CD4-positive, CD25-positive, alpha-beta regulatory T cell (primary cell): ENCODE measurements at regions not wholly inside any gene's neighbourhood (a gene's known extent, or its start where the extent isn't known, plus 50 kb on each side); places are given as distances from the start of the nearest gene placed in this dataset.

Experiments
- ATAC-seq, 2 donors: fragments of 150-1000 bp; cut with Tn5 transposase; one replicate each; pipeline ENCODE4 v1.10.0; 2021; ENCODE audit warnings: low read depth in 2 of 2, moderate number of reproducible peaks in 2 of 2, moderate library complexity in 1 of 2
- DNase-seq, 3 donors: peaks; one replicate each; pipeline versions ENCODE4 v3.0.0 to v3.0.0-alpha.2; 2012 to 2022; ENCODE audit warnings: mixed read lengths in 1 of 3
- H3K27ac ChIP-seq: one replicate; pipeline ENCODE4 v1.7.0; 2013; ENCODE audit warnings: mild to moderate bottlenecking, low read length; ENCODE audit not compliant: insufficient read depth, poor library complexity, severe bottlenecking
- H3K27me3 ChIP-seq: one replicate; pipeline ENCODE4 v1.7.0; 2013; ENCODE audit warnings: low read length; ENCODE audit not compliant: control insufficient read depth, insufficient read depth
- H3K36me3 ChIP-seq: one replicate; pipeline ENCODE4 v1.7.0; 2013; ENCODE audit warnings: mild to moderate bottlenecking, low read length, moderate library complexity; ENCODE audit not compliant: control insufficient read depth, insufficient read depth
- H3K4me1 ChIP-seq: 2 replicates; pipeline ENCODE4 v1.7.0; 2013; ENCODE audit warnings: mild to moderate bottlenecking, low read length; ENCODE audit not compliant: insufficient read depth, control insufficient read depth, poor library complexity, severe bottlenecking
- H3K4me3 ChIP-seq: one replicate; pipeline ENCODE4 v1.7.0; 2013; ENCODE audit warnings: low read depth, mild to moderate bottlenecking, low read length, moderate library complexity
- H3K9me3 ChIP-seq, 2 experiments: 1 replicate in 1 of 2; 2 replicates in 1 of 2; pipeline ENCODE4 v1.7.0; 2013; ENCODE audit warnings: low read length in 2 of 2, mild to moderate bottlenecking in 1 of 2, moderate library complexity in 1 of 2; ENCODE audit not compliant: control insufficient read depth in 2 of 2
- H3K27ac Mint-ChIP-seq, 3 donors: one replicate each; pipeline ENCODE4 v1.8.0; 2020 to 2022; ENCODE audit warnings: mild to moderate bottlenecking in 3 of 3, mixed read lengths in 3 of 3, moderate library complexity in 2 of 3
- H3K27me3 Mint-ChIP-seq: one replicate; pipeline ENCODE4 v1.8.0; 2022; ENCODE audit warnings: mild to moderate bottlenecking, mixed read lengths
- H3K36me3 Mint-ChIP-seq: one replicate; pipeline ENCODE4 v1.8.0; 2020; ENCODE audit warnings: mixed read lengths
- H3K4me1 Mint-ChIP-seq, 4 donors: one replicate each; pipeline ENCODE4 v1.8.0; 2020 to 2022; ENCODE audit warnings: mixed read lengths in 4 of 4, mild to moderate bottlenecking in 1 of 4
- H3K4me3 Mint-ChIP-seq, 4 donors: one replicate each; pipeline ENCODE4 v1.8.0; 2020 to 2022; ENCODE audit warnings: mild to moderate bottlenecking in 4 of 4, mixed read lengths in 4 of 4, moderate library complexity in 3 of 4
- H3K9me3 Mint-ChIP-seq, 7 donors: one replicate each; pipeline ENCODE4 v1.8.0; 2020 to 2022; ENCODE audit warnings: mixed read lengths in 7 of 7, mild to moderate bottlenecking in 3 of 7, moderate library complexity in 2 of 7

DNA sequence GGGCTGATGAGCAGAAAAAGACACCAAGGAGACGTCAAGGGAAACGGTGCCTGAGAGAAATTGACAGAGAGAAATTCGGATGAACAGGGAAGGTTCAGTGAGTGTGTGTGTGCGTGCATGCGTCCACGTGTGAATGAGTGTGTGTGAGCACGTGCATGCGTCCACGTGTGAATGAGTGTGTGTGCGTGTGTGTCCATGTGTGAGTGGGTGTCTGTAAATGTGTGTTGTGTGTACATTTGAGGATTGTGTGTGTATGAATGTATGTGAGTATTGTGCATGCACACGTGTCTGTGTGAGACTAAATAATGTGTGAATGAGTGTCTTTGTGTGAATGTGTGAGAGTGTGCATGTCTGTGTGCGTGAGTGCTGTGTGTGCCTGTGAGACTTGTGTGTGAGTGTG is 137.4 kb upstream of the MED13L start:
- no peaks in the 10 kb centered on the region for H3K9me3 ChIP-seq
- H3K27ac ChIP-seq, result no peak overlapping the region
- H3K4me1 Mint-ChIP-seq, result peaks cover 0 to 2% (median 0%) of the 10 kb centered on the region in 4 donors
- no peaks in the 10 kb centered on the region for H3K27me3 ChIP-seq
- ATAC-seq (no peak), DNase-seq (no peak)
- H3K27me3 Mint-ChIP-seq, result no peaks in the 10 kb centered on the region
- no peak overlapping the region for H3K4me3 Mint-ChIP-seq
- H3K36me3 ChIP-seq, result no peaks in the 10 kb centered on the region
- no peaks in the 10 kb centered on the region for H3K36me3 Mint-ChIP-seq
- H3K9me3 Mint-ChIP-seq, result peaks cover 0 to 3% (median 0%) of the 10 kb centered on the region in 7 donors
- H3K27ac Mint-ChIP-seq, result no peak overlapping the region
- no peaks in the 10 kb centered on the region for H3K4me1 ChIP-seq
- H3K4me3 ChIP-seq, result no peak overlapping the region

DNA sequence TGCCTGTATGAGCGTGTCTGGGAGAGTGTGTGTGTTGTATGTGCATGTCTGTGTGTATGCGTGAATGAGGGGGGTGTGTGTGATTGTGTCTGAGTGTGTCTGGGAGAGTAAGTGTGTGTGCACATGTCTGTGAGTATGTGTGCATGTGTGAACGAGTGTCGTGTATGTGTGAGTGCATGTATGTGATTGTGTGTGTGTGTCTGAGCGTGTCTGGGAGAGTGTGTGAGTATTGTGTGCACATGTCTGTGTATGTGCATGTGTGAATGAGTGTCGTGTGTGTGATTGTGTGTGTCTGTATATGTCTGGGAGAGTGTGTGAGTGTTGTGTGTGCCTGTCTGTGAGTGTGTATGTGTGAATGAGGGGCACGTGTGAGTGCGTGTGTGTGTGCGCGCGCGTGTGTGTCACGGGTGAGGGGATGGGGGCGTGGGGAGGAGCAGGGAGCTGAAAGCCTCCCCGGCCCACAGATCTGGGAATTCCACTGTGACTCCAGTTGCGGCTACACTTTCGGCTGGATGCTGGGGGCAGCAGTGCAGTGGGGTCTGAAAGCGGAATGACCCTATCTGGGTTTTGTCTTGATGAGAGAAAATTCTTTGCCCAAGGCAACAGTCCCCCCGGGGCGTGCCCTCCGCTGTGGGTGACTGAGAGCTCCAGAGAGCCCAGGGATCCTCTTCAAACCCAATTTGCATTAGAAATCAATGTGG is 138.1 kb upstream of the MED13L start:
- no peaks in the 10 kb centered on the region for H3K4me1 ChIP-seq
- H3K4me3 Mint-ChIP-seq, result no peak overlapping the region
- no peaks in the 10 kb centered on the region for H3K9me3 ChIP-seq
- DNase-seq, result no peak
- H3K9me3 Mint-ChIP-seq, result peaks cover 0 to 3% (median 0%) of the 10 kb centered on the region in 7 donors
- no peak overlapping the region for H3K27ac Mint-ChIP-seq
- H3K27me3 ChIP-seq, result no peaks in the 10 kb centered on the region
- no peak for ATAC-seq
- no peak overlapping the region for H3K27ac ChIP-seq
- H3K4me1 Mint-ChIP-seq, result peaks cover 0 to 1% (median 0%) of the 10 kb centered on the region in 4 donors
- H3K36me3 Mint-ChIP-seq, result no peaks in the 10 kb centered on the region
- H3K36me3 ChIP-seq, result no peaks in the 10 kb centered on the region
- H3K27me3 Mint-ChIP-seq, result no peaks in the 10 kb centered on the region
- no peak overlapping the region for H3K4me3 ChIP-seq

DNA sequence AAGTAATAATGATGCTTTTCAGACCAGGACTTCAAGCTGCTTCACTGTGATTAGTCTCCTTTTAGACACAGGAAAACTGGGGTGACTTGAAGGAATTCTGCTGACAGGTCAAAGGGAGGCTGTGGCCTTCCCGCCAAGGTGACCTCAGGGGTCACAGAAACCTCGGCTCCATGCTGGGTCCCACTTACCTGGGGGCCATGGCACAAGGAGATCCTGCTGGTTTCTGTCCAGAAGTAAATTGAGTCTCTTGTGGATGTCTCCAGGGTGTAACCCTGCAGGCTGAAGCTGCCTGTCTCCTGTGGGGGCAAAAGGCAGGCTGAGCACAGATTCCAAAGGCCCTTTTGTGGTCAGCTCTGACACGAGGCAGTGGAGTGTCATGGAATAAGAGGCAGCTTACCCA is 138.7 kb upstream of the MED13L start:
- Histone ChIP-seq H3K9me3 (no peaks in the 10 kb centered on the region), H3K4me1 (no peaks in the 10 kb centered on the region), H3K4me3 (no peak overlapping the region), H3K36me3 (no peaks in the 10 kb centered on the region), H3K27ac (no peak overlapping the region), H3K27me3 (no peaks in the 10 kb centered on the region)
- H3K27me3 Mint-ChIP-seq, result no peaks in the 10 kb centered on the region
- H3K4me3 Mint-ChIP-seq, result no peak overlapping the region
- DNase-seq (no peak), ATAC-seq (no peak)
- H3K36me3 Mint-ChIP-seq, result no peaks in the 10 kb centered on the region
- H3K4me1 Mint-ChIP-seq, result no peaks in the 10 kb centered on the region
- H3K9me3 Mint-ChIP-seq, result peaks cover 0 to 3% (median 0%) of the 10 kb centered on the region in 7 donors
- peak overlapping the region in 1 of 3 donors; percentile 38 for H3K27ac Mint-ChIP-seq

DNA sequence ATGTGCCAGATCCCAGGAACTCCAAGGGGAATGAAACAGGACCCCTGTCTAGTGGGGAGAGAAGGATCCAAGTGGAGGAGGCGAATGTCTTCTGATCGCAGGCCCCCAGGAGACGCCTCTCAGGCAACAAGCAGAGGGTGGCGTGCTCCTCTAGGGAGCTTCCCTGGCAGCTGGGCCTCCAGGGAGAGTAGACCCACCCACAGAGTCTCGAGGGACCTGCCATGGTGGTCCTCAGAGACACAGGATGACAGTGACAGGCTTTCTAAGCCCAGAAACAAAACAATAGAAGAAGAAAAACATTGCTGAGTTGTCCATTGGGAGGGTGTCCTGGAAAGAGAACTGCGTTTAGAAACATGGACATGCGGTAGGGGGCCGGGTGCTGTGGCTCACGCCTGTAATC is 140.6 kb upstream of the MAP1LC3B2 start:
- Histone ChIP-seq H3K27ac (no peak overlapping the region), H3K4me1 (no peaks in the 10 kb centered on the region), H3K27me3 (no peaks in the 10 kb centered on the region), H3K4me3 (no peak overlapping the region), H3K36me3 (no peaks in the 10 kb centered on the region), H3K9me3 (peaks cover 6 to 7% of the 10 kb centered on the region in 2 experiments)
- H3K27me3 Mint-ChIP-seq, result no peaks in the 10 kb centered on the region
- H3K36me3 Mint-ChIP-seq, result peaks cover 7% of the 10 kb centered on the region
- H3K27ac Mint-ChIP-seq, result peak overlapping the region in 1 of 3 donors; percentile 48
- H3K9me3 Mint-ChIP-seq, result peaks cover 0 to 7% (median 3%) of the 10 kb centered on the region in 7 donors
- ATAC-seq (no peak), DNase-seq (no peak)
- peak overlapping the region in 1 of 4 donors; percentile 91 for H3K4me3 Mint-ChIP-seq
- no peaks in the 10 kb centered on the region for H3K4me1 Mint-ChIP-seq

DNA sequence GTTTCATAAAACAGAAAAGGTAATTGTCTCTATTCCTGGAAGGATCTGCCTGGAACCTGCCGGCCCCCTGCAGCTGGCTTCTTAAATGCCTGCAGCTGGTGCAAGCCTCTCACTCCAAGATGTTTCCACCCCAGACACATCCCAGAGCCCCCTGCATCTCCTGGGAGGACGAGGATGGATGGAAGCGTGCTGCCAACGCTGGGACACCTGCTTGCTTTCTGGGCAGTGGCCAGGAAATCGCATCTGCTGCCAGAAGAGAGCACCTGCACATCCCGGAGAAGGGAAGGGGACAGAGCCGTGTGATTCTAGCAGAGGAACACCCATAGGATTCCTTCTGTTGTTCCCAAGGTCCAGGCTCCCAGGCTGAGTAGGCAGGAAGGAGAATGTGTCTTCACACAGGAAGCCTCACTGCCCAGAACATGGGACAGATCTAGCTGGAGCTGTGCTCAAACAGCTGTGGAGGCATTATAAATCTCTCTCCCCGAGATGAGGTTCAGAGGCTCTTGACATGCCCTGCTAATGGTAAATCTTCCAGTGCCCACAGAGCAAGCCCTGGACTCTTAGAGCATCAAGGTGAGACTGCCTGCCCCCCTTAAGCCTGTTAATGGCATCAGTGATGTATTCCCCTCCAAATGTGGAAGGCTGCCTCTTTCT is 138.8 kb upstream of the MAP1LC3B2 start:
- DNase-seq, result no peak
- H3K9me3 ChIP-seq, result peaks cover 6 to 7% of the 10 kb centered on the region in 2 experiments
- H3K9me3 Mint-ChIP-seq, result peaks cover 0 to 7% (median 3%) of the 10 kb centered on the region in 7 donors
- no peaks in the 10 kb centered on the region for H3K4me1 Mint-ChIP-seq
- no peak overlapping the region for H3K27ac ChIP-seq
- no peak overlapping the region for H3K4me3 Mint-ChIP-seq
- H3K36me3 ChIP-seq, result no peaks in the 10 kb centered on the region
- no peak overlapping the region for H3K27ac Mint-ChIP-seq
- peaks cover 7% of the 10 kb centered on the region for H3K36me3 Mint-ChIP-seq
- H3K27me3 Mint-ChIP-seq, result no peaks in the 10 kb centered on the region
- no peaks in the 10 kb centered on the region for H3K27me3 ChIP-seq
- no peaks in the 10 kb centered on the region for H3K4me1 ChIP-seq
- no peak overlapping the region for H3K4me3 ChIP-seq
- no peak for ATAC-seq

DNA sequence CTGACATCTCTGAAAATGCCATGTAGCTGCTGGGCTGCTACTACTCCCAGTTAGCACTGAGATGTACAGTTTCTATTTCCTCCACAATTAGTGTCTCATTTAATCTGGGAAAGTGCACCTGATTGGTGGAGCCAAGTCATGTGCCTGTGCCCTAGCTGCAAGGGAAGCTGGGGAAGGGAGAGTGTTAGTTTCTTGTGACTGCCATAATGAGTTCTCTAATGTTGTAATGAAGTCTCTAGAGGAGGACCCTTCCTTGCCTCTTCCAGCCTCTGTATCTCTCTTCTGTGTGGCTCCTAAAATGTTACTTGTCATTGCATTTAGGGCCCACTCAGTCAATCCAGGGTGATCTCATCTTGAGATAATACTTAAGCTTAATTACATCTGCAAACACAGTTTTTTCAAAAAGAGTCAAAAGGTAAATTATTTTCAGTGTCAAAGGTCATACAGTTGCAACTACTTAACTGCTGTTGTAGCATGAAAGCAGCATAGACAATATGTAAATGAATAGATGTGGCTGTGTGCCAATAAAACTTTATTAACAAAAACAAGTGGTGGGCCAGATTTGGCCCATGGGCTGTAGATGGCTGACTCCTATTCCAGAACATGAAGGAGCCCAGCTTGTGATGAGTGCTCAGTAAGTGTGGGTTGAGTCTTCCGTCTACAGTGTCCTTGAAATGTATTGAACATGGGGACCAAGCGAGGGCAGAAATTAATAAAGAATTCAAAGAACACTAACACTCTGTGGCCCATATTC is 137.2 kb upstream of the MAP1LC3B2 start:
- no peaks in the 10 kb centered on the region for H3K4me1 Mint-ChIP-seq
- H3K4me3 Mint-ChIP-seq, result no peak overlapping the region
- peaks cover 6 to 7% of the 10 kb centered on the region in 2 experiments for H3K9me3 ChIP-seq
- peaks cover 7% of the 10 kb centered on the region for H3K36me3 Mint-ChIP-seq
- H3K27me3 Mint-ChIP-seq, result peaks cover 5% of the 10 kb centered on the region
- no peaks in the 10 kb centered on the region for H3K36me3 ChIP-seq
- H3K4me1 ChIP-seq, result no peaks in the 10 kb centered on the region
- no peak overlapping the region for H3K27ac ChIP-seq
- DNase-seq, result no peak
- no peaks in the 10 kb centered on the region for H3K27me3 ChIP-seq
- ATAC-seq, result no peak
- no peak overlapping the region for H3K27ac Mint-ChIP-seq
- no peak overlapping the region for H3K4me3 ChIP-seq
- peaks cover 0 to 7% (median 3%) of the 10 kb centered on the region in 7 donors for H3K9me3 Mint-ChIP-seq

DNA sequence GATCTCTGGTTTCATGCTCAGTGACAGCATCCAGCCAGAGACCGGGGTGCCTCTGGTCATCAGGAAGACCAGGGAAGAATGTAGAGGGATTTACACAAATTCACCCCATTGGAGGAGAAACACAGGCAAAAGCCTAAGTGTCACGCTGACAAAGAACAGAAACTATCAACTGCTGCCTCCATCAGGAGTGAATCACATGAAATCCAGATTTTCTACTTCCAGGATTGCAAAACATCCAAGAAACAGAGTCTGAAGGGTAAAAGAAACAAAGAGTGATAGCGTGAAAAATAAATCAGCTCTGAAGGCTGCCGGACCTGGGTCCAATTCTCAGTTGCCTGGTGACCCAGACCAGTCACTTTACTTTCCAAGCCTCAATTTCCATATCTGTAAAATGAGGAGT is 136.1 kb upstream of the MAP1LC3B2 start:
- H3K9me3 Mint-ChIP-seq, result peaks cover 0 to 7% (median 3%) of the 10 kb centered on the region in 7 donors

More for the DNA sequence above, 136.1 kb upstream of the MAP1LC3B2 start:
- Histone ChIP-seq H3K4me3 (no peak overlapping the region), H3K9me3 (peaks cover 6 to 7% of the 10 kb centered on the region in 2 experiments), H3K27ac (no peak overlapping the region), H3K36me3 (no peaks in the 10 kb centered on the region), H3K4me1 (no peaks in the 10 kb centered on the region), H3K27me3 (no peaks in the 10 kb centered on the region)
- H3K36me3 Mint-ChIP-seq, result peaks cover 7% of the 10 kb centered on the region
- H3K27me3 Mint-ChIP-seq, result peaks cover 5% of the 10 kb centered on the region
- no peak overlapping the region for H3K27ac Mint-ChIP-seq
- no peak for DNase-seq
- H3K4me1 Mint-ChIP-seq, result no peaks in the 10 kb centered on the region
- H3K4me3 Mint-ChIP-seq, result no peak overlapping the region
- ATAC-seq, result no peak
